K562 (cell line): ENCODE measurements at regions not wholly inside any gene's neighbourhood (a gene's known extent, or its start where the extent isn't known, plus 50 kb on each side); places are given as distances from the start of the nearest gene placed in this dataset.
A peak's percentile ranks its signal among the peaks of the same experiment; 100 is the strongest.

Experiments used
- CSDE1 ChIP-seq, 2 experiments: fragments of 450-650 bp; IDR thresholded peaks; 2 replicates each; pipeline ENCODE4 v1.6.1; 2016; ENCODE audit warnings: mild to moderate bottlenecking in 1 of 2
- DPF2 ChIP-seq: fragments of 450-650 bp; IDR thresholded peaks from 2 replicates; pipeline ENCODE4 v1.6.1; 2016
- EP300 ChIP-seq: IDR thresholded peaks from 2 replicates; pipeline ENCODE4 v1.6.1; 2012; ENCODE audit warnings: low read length, improper control_type of control experiment
- FOXA1 ChIP-seq: fragments of 450-650 bp; IDR thresholded peaks from 2 replicates; pipeline ENCODE4 v1.6.1; 2016; ENCODE audit warnings: mild to moderate bottlenecking, borderline replicate concordance
- GATAD2B ChIP-seq: fragments of 450-650 bp; IDR thresholded peaks from 2 replicates; pipeline ENCODE4 v1.6.1; 2017; ENCODE audit warnings: mild to moderate bottlenecking, borderline replicate concordance
- HIVEP1 ChIP-seq: fragments of 250-450 bp; sonication (Bioruptor Pico); IDR thresholded peaks from 2 replicates; pipeline ENCODE4 v1.4.0; 2020; ENCODE audit warnings: mild to moderate bottlenecking
- MAFG ChIP-seq: fragments of 450-650 bp; conservative IDR thresholded peaks from 2 replicates; pipeline ENCODE4 v1.6.1; 2016; ENCODE audit warnings: missing genetic modification characterization, missing compliant biosample characterization
- MAFK ChIP-seq: IDR thresholded peaks from 2 replicates; pipeline ENCODE4 v1.6.1; 2011; ENCODE audit warnings: low read length, improper control_type of control experiment
- PRPF4 ChIP-seq: fragments of 200-400 bp; formaldehyde crosslinking; IDR thresholded peaks from one replicate; pipeline ENCODE4 v1.6.1; 2017; ENCODE audit warnings: low read length, low read depth, mild to moderate bottlenecking; ENCODE audit not compliant: insufficient read depth, poor library complexity, severe bottlenecking
- RAD21 ChIP-seq, 2 experiments: fragments of 250-450 bp in 1 of 2; fragments of 450-650 bp in 1 of 2; sonication (Bioruptor Pico) in 1 of 2; formaldehyde crosslinking in 1 of 2; IDR thresholded peaks in 1 of 2; conservative IDR thresholded peaks in 1 of 2; 2 replicates each; pipeline versions ENCODE4 v1.4.0 to v1.8.0; 2020 to 2022; ENCODE audit warnings: mild to moderate bottlenecking in 2 of 2, moderate library complexity in 1 of 2
- TAF9B ChIP-seq: fragments of 450-650 bp; IDR thresholded peaks from 2 replicates; pipeline ENCODE4 v1.6.1; 2018; ENCODE audit warnings: mild to moderate bottlenecking; ENCODE audit not compliant: partially characterized antibody
- YY1 ChIP-seq, 3 experiments: IDR thresholded peaks; 2 replicates each; pipeline ENCODE4 v1.6.1; 2011; ENCODE audit warnings: low read length in 2 of 3, mild to moderate bottlenecking in 2 of 3, moderate library complexity in 2 of 3, borderline replicate concordance in 1 of 3, control low read depth in 1 of 3, low read depth in 1 of 3; ENCODE audit not compliant: insufficient read depth in 3 of 3, insufficient replicate concordance in 2 of 3, control insufficient read depth in 1 of 3, insufficient read length in 1 of 3; ENCODE audit errors: extremely low read depth in 1 of 3
- ZBTB17 ChIP-seq: fragments of 450-650 bp; formaldehyde crosslinking; IDR thresholded peaks from 2 replicates; pipeline ENCODE4 v1.4.0; 2020; ENCODE audit warnings: mild to moderate bottlenecking
- ZNF644 ChIP-seq: fragments of 200-800 bp; sonication (Bioruptor generic); IDR thresholded peaks from 2 replicates; pipeline ENCODE4 v1.6.1; 2016; ENCODE audit warnings: low read depth, missing genetic modification characterization, missing compliant biosample characterization
- TF ChIP-seq, protein P1 (sequence below): sonication (generic); formaldehyde crosslinking; IDR thresholded peaks from 2 replicates; pipeline ENCODE4 v1.8.1; 2023; ENCODE audit warnings: mild to moderate bottlenecking, missing genetic modification reagents, moderate library complexity
- TF ChIP-seq, protein P2 (sequence below): fragments of 450-650 bp; formaldehyde crosslinking; IDR thresholded peaks from 2 replicates; pipeline ENCODE4 v1.4.0; 2022; ENCODE audit warnings: mild to moderate bottlenecking, moderate library complexity
- TF ChIP-seq, protein P3 (sequence below): fragments of 200-400 bp; formaldehyde crosslinking; IDR thresholded peaks from 2 replicates; pipeline ENCODE4 v1.6.1; 2017; ENCODE audit warnings: mild to moderate bottlenecking, low read depth, low read length, moderate library complexity
- TF ChIP-seq, protein P4 (sequence below): fragments of 450-650 bp; IDR thresholded peaks from 2 replicates; pipeline ENCODE4 v1.6.1; 2018; ENCODE audit not compliant: partially characterized antibody

DNA sequence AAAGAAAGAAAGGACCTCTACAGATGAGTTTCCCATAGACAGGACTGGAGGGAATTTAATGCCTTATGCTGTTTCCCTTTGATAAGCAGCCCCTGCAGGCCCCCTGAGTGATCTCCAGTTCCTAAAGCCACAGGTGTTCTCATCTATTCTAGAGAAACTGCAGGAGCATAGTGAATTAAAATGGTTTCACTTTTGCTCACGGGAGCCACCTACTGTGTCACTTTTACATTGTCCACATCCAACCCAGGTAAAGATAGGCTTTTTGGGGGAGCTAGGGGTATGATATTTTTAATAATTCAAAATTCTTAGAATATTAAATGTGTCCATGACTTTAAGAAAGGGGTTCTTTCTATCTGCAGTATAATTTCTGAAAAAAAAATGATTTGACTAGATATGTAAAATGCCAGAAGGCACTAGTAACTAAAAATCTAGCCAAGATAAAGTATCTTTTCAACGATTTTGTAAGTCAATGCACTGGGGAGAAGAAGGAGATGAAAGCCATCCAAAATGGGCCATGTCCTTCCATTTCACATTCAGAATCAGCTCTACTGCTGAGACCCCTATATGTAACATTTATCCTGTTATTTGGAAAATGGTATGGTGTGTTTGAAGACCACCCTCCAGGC is 267.3 kb upstream of the DUSP10 start (continued):
- TF ChIP-seq, protein P1, sequence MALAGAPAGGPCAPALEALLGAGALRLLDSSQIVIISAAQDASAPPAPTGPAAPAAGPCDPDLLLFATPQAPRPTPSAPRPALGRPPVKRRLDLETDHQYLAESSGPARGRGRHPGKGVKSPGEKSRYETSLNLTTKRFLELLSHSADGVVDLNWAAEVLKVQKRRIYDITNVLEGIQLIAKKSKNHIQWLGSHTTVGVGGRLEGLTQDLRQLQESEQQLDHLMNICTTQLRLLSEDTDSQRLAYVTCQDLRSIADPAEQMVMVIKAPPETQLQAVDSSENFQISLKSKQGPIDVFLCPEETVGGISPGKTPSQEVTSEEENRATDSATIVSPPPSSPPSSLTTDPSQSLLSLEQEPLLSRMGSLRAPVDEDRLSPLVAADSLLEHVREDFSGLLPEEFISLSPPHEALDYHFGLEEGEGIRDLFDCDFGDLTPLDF (CRISPR knock-in tag): no peak
- TF ChIP-seq DPF2 (no peak), ZBTB17 (no peak), FOXA1 (no peak), ZNF644 (tag) (peak; percentile 54), EP300 (no peak), GATAD2B (no peak), YY1 (IDR thresholded peaks at IDR 0.05; ENCODE audit: borderline replicate concordance in 1 of 3, control insufficient read depth in 1 of 3, extremely low read depth in 1 of 3, insufficient read depth in 3 of 3, insufficient read length in 1 of 3, insufficient replicate concordance in 2 of 3, low read depth in 1 of 3, low read length in 2 of 3) (no peak), HIVEP1 (no peak), MAFG (no peak), CSDE1 (IDR thresholded peaks at IDR 0.05) (no peak), TAF9B (no peak), PRPF4 (no peak), RAD21 (CRISPR knock-in tag; conservative IDR thresholded peaks at IDR 0.05 in 1 of 2, IDR thresholded peaks at IDR 0.05 in 1 of 2) (peak; percentile 73 to 86), MAFK (no peak)
- TF ChIP-seq, protein P2, sequence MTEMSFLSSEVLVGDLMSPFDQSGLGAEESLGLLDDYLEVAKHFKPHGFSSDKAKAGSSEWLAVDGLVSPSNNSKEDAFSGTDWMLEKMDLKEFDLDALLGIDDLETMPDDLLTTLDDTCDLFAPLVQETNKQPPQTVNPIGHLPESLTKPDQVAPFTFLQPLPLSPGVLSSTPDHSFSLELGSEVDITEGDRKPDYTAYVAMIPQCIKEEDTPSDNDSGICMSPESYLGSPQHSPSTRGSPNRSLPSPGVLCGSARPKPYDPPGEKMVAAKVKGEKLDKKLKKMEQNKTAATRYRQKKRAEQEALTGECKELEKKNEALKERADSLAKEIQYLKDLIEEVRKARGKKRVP: peak; percentile 25; the same call in 1 of the 2 replicates
- TF ChIP-seq, protein P3, sequence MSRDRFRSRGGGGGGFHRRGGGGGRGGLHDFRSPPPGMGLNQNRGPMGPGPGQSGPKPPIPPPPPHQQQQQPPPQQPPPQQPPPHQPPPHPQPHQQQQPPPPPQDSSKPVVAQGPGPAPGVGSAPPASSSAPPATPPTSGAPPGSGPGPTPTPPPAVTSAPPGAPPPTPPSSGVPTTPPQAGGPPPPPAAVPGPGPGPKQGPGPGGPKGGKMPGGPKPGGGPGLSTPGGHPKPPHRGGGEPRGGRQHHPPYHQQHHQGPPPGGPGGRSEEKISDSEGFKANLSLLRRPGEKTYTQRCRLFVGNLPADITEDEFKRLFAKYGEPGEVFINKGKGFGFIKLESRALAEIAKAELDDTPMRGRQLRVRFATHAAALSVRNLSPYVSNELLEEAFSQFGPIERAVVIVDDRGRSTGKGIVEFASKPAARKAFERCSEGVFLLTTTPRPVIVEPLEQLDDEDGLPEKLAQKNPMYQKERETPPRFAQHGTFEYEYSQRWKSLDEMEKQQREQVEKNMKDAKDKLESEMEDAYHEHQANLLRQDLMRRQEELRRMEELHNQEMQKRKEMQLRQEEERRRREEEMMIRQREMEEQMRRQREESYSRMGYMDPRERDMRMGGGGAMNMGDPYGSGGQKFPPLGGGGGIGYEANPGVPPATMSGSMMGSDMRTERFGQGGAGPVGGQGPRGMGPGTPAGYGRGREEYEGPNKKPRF: no peak
- TF ChIP-seq, protein P4, sequence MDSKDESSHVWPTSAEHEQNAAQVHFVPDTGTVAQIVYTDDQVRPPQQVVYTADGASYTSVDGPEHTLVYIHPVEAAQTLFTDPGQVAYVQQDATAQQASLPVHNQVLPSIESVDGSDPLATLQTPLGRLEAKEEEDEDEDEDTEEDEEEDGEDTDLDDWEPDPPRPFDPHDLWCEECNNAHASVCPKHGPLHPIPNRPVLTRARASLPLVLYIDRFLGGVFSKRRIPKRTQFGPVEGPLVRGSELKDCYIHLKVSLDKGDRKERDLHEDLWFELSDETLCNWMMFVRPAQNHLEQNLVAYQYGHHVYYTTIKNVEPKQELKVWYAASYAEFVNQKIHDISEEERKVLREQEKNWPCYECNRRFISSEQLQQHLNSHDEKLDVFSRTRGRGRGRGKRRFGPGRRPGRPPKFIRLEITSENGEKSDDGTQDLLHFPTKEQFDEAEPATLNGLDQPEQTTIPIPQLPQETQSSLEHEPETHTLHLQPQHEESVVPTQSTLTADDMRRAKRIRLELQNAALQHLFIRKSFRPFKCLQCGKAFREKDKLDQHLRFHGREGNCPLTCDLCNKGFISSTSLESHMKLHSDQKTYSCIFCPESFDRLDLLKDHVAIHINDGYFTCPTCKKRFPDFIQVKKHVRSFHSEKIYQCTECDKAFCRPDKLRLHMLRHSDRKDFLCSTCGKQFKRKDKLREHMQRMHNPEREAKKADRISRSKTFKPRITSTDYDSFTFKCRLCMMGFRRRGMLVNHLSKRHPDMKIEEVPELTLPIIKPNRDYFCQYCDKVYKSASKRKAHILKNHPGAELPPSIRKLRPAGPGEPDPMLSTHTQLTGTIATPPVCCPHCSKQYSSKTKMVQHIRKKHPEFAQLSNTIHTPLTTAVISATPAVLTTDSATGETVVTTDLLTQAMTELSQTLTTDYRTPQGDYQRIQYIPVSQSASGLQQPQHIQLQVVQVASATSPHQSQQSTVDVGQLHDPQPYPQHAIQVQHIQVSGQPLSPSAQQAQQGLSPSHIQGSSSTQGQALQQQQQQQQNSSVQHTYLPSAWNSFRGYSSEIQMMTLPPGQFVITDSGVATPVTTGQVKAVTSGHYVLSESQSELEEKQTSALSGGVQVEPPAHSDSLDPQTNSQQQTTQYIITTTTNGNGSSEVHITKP: no peak
